HG03064 (cell line): ENCODE measurements at regions not wholly inside any gene's neighbourhood (a gene's known extent, or its start where the extent isn't known, plus 50 kb on each side); places are given as distances from the start of the nearest gene placed in this dataset.

Experiments used
- ATAC-seq: cut with Tn5 transposase; IDR thresholded peaks from one replicate; pipeline ENCODE4 v1.9.1; 2021; ENCODE audit warnings: low read depth; ENCODE audit not compliant: unreplicated experiment

DNA sequence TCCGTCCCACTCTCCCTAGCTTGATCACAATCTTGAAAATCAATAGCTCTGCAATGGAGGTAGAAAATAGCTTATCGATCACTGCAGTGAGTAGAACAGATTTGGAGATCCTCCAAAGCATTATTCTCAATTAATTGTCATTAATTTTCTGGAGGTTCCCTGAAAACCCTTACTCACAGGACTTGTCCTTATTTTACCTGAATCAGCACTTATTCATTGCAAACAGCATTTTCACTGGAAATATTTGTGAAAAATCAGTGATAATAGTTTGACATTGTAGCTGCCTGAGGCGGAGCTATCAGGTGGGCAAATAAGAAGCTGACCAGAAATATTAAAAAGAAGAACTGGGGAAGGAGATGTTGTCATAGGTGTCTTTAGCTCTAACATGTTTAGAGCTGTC, 294.6 kb upstream of the ZSWIM2 start:
- no peak for ATAC-seq

DNA sequence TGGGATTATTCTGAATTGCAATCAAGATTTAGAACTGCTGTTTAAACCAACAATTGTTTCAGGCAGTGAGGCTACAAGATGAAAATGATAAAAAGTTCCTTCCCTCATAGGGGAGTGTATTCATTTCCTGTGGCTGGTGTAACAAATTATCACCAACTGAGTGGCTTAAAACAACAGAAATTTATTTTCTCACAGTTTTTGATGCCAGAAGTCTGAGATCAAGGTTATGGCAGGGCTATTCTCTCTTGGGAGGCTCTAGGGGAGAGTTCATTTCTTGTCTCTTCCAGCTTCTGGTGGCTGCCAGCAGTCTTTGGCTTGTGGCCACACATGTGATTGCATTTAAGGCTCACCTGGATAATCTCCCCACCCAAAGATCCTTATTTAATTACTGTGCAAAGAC, 290.5 kb upstream of the ZSWIM2 start:
- no peak for ATAC-seq

DNA sequence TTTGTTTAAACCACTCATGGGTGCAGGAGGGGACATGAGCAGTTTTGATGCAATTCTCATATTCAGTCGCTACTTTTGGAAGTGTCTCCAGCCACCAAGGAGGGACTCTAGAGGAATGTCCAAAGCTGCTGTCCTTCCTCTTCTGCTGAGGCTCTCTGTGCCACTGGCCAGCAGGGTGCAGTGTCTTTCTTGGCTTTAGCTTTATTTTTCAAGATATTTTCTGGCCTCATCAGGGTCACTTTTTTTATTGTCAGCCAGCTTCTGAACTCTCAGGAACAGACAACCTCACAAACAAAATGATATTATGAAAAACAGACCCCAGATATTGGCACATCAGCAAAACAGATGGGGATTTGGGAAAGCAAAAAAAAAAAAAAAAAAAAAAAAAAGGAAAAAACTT, 289.3 kb upstream of the ZSWIM2 start:
- no peak for ATAC-seq

DNA sequence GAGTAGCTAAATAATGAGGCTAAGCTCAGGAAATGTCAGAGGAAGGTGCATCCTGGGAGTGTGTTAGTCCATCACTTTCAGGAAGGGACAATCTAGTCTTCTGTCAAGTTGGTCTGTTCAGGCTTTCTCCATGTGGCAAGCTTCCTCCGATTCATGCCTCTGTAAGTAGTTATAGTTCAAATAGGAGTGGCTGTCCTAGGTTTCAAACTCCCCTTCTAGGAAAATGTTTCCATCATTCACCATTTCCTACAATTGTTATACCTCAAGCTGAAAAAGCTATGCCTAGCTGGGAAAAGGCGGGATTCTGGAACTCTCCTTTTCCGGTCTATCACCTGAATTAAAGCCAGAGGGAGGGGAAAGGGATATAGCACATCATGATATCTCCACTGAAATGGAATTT, 287.7 kb upstream of the ZSWIM2 start:
- no peak for ATAC-seq

DNA sequence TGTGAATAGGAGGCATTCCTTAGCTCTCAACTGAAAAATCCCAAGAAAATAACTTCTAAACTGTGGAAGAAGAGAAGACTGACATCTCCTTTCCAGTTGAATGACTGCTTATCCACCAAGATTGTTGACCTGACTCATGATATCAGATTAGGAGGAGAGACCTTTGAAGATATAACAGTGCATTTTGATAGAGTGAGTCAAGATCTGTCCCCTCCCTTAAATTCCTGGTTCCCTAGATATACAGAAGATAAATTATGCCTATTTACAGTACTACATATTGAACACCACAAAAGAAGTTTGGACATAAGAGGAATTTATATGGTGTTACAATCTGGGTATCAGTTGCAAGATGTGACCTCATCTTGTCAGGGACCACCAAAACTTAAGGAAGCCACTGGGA, 285.3 kb upstream of the ZSWIM2 start:
- no peak for ATAC-seq

DNA sequence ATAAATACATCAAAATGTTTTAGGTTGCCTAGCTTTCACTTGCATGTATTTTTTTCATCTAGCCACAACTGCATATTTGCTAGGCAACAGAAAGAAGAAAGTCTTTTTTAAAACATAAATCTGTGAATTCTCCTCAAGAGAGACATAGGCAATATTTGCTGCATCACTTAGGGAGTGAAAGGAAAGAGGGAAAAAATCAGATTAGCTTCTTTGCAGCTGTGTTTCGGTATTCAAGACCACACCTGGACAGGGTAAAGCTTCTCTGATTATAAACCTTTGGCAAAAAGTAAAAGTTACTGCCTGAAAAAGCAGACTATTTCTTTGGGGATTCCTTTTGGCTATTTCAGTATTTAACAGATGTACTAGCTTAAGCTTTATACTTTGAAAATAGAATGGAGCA, 280.9 kb upstream of the ZSWIM2 start:
- ATAC-seq, result no peak

DNA sequence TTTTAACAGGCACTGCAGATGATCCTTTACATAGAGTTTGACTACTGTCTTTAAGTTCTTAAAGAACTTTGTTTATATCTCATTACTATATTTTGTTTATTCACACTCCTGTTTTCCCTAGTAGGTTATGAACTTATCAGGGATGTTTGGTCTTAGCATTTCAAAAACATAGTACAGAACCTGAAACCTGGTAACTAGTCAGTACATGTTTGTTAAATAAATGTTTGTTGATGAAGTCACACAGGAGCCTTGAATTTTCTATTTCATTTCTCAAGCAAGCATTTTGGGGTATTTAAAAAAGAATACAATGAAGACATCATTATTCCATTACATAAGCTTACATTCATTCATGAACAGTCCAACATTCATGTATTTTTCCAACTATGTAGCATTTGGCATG, 280.3 kb upstream of the ZSWIM2 start:
- ATAC-seq, result no peak

DNA sequence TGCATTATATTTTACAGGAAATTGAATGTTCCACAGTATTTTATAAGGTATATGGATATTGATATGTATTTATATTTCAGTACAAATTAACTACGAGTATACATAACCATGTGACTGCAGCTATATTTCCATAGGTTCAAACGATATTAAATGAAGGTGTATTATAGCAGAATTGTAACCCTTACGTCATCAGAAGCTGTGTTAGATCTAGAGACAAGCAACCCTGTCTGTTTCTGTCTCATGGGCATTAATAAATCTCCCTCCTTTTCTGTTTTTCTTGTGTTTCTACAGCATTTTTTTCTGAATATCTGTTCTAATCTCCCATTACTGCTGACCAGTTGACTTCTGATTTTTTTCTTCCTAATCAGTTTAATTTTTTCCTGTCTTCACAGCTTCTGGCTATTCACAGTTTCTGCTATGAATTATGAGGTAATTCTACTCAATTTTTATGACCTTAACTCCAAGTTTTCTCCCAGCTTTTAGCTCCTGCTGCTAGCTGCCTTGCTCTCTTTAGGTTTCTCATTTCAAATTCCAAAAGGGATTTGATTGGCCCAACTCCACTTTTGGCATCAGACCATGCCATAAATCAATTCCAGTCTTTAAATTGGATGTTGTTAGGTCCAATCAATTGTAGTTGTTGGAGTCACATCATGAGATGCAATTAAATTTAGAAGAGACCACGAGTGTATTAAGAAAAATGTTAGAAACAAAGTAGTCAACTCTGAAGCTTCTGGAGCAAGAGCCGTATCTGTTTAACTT, 277.5 kb upstream of the ZSWIM2 start:
- ATAC-seq, result no peak

DNA sequence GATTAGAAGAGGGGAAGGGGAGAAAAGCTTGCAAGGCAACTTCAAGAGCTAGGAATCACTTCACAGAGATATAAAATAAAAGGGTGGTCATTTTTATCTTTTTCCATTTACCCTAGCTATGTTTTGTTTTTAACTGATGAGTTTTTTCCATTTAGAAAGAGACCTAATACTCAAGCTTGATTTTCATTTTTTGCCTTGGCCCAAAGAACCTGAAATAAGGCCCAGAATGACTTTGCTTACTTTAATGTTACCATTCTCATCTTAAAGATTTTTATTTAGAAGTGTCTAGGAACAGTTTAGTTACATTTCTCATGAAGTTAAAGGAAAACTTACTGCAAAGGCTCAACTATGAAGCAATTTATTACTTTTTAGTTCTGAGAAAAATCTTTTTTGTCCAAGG, 276.3 kb upstream of the ZSWIM2 start:
- ATAC-seq, result no peak

DNA sequence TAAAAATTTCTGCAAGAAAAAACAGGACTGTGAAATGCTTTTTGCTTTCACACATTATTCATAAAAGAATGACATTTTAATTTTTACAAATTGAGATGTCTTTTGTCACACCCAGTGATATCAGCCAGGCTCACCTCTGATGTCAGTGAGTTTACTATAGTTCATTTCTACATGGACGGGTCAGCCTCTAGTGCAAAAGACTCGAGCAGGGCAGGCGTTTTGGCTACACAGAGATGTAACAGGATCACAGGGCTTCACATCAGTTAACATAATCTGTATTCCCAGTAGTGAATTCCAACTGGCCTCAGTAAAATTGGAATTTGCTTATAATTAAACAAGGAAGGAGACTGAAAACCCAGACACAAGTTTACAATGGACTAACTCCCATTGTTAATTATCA, 275.6 kb upstream of the ZSWIM2 start:
- ATAC-seq, result no peak

DNA sequence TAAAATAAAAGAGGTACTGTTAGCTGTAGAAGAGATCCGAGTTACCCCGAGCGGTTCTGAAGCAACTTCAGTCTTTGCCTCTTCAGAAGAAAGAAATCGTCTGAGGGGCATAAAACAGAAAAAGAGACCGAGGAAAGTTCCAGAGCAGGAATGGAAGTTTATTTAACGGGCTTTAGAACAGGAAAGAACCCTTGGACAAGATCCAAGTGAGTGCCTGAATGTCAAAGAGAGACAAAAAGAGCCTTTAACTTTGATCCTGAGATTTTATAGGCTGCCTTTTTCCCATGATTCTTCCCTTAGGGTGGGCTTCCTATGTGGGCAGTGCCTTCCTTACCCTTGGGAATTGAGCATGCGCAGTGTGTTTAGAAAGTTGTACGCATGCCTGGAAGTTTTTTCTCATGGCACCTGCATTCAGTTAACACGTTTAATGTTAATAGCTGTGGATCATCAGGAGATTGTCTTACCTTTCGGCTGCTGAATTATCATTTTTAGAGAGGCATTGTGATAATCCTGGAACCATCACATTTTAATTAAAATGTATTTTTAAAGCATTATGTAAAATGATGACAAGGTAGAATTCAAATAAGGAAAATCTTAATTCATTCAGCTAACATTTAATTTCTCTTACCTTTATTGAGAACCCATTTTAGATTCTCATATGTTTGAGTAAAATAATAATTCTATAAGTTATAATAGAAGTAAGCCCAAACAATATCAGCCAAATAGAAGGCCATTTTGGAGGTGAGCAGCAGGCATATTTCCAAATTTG, 269.5 kb upstream of the ZSWIM2 start:
- no peak for ATAC-seq

DNA sequence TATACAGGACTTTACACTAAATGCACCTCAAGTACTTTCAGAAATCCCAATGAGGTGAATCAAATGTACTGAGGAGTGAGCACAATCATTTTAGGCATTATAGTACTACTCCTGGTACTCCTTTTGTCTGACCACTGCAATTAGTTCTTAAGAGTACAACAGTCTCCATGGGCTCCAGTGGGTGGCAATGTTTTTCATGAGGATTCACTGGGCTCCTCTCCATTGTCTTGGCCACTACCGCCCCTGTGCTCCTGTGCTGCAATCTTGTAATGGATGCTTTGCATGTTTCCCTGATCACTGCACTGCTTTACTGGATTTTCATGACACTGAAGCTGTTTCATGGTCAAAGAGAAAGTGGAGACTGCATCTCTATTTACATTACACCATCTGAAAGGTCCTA, 268.5 kb upstream of the ZSWIM2 start:
- ATAC-seq, result no peak

DNA sequence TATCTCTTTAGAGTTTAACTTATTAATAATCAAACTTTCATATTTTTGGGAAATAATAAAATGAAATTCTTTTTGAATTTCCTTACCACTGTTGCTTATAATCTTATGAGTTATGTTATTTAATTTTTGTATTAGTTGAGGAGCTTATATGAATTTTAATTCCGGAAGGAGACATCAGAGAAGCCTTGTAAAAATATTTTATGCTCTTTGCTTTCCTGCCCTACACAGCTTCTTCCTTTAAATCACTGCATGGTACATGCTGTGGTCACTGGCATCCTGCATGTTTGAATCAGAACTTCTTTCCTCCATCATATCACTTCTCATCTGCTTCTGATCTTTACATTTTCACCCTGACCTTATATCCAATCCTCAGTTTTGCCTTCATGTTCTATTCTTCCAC, 266.7 kb upstream of the ZSWIM2 start:
- ATAC-seq, result no peak

DNA sequence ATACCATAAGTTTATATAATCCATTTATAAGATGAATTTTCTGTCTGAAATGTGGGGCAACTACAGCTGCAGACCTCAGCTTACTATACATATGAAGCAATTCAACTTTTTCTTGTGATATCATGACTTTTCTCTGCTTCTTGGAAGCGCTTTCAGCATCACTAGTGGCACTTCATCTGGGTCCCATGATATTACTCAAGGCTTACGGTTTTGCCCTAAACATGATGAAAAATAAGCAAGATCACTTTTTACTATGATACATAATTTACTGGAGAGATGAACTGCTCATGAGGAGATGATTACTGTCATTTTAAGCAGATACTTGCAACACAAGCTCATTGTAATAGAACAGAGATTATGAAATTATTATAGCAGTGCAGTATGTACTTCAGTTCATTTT, 258.0 kb upstream of the ZSWIM2 start:
- no peak for ATAC-seq

DNA sequence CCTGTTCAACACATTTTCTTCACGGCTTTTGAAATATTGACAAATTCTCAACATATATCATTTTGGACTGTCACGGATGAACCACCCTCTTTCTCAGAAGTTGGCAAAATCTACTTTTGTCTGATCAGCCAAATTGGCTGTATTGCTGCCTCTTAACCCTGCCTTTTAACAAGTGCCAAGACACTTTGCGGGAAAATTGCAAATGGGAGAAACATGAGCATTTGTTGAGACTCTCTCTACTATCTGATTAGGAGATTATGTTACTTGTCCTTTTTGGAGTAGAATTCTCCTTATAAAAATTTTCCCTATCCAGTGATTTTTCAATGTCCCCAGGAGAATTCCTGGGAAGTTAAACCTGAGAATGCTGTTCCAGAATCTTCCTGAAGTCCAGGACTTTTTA, 256.2 kb upstream of the ZSWIM2 start:
- ATAC-seq, result no peak

DNA sequence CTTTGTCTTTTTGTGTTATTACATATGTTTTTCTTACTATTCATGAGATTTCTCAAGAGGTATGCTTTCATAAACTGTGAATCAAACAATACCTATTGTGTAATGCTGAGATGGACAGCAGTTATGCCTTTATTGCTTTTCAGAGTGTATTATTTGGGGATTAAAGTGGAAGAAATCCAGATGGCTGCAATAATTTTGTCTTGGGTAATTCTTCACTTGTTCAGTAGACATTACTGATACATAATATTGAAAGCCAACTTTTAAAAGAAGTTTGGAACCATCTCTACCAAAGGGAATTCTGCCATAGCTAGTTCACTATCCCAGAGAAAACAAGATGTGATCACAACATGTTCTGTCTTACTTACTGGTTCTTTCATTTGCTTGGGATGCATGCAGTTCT, 253.4 kb upstream of the ZSWIM2 start:
- ATAC-seq, result no peak

DNA sequence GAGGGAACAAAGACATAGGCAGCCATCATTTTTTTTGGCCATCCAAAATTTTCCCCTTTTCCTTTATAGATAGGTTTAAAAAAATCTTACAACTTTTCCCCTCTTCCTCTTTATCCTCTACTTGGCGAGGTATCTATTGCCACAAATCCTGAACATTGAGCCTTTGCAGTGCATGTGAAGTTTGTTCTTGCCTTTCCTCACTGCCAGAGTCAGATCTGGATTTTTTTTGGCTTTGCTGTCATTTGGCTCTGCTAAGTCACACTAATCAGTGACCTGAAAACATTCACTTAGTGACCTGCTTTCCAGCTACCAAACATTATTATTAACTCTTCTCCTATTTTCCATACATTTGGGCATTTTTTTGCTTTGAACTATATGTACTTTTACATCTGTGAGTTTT, 249.2 kb upstream of the ZSWIM2 start:
- no peak for ATAC-seq

DNA sequence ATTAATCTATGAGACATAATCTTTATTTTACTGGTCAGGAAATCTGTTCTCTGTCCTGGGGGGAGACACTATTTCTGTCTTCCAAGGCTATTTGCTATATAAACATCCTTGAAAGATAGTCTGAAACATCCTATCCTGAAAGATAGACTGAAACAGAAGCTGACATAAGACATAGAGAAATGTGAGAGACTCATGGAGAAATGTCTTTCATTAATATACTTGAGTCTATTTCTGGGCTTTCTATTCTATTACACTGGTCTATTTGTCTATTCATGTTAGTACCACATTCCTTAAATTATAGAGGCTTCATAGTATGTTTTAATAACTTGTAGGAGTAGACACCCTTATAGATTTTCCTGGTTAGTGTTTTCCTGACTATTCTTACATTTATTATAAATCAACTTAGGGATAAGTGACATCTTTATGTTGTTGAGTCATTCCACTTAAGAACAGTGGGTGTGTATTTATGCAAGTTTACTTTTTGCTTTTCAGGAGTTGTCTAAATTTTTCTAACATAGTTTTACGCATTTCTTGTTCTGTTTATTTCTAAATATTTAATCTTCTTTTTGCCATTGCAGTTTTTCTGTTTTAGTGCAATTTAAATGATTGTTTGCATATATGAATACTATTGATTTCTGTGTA, 244.9 kb upstream of the ZSWIM2 start:
- ATAC-seq, result no peak

DNA sequence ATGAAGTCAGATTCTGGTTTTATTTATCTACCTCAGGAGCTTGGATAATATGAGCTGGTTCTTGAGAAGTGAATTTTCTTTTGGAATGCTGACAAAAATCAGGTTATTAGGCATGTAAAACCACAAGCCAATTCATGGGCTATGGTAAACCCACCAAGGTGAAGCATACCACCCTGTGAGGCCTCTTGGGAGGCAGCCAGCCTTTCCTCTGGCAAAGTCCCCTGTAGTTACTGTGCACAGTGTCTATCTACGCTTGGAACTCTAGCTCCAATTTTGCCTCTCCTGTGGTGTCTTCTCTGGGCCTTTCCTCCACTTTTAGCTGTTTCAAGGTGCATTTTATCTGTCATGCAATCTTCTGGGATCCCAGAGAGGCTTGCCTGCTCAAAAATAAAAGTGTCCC, 242.7 kb upstream of the ZSWIM2 start:
- ATAC-seq, result no peak

DNA sequence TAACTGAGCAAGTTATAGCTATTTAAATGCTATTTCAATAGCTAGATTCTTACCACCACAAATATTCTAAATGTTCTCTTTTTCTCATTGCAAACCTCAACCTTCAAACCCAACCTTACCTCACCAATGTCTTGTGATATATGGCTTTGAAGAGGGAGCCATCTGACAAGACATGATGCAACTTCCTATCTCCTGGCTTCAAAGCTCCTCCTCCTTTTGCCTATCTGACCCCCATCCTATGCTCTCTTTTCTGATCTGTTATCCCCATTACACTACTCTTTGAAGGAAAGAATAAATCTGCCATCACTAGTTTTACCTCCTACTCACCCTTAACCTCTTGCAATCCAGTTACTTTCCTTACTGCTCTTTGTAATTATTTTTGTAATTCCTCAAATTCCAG, 235.6 kb upstream of the ZSWIM2 start:
- ATAC-seq, result no peak

DNA sequence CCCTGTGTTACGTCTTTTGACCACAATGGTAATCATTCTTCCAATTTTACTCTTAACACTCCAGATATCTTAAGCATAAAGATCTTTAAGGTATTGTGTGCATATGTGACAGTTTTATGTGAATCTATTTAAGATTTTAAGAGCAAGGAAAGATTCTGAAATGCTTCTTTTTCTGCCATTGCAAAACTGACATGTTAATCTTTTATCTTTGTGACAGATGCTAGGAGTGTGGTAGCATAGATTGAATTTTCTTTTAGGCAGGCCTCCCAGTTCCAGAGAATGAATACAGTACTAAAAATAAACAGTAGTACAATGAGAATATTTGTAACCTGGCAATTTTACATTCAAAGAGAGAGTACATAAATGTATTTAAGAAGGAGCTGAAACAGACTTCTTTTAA, 232.5 kb upstream of the ZSWIM2 start:
- ATAC-seq, result no peak

DNA sequence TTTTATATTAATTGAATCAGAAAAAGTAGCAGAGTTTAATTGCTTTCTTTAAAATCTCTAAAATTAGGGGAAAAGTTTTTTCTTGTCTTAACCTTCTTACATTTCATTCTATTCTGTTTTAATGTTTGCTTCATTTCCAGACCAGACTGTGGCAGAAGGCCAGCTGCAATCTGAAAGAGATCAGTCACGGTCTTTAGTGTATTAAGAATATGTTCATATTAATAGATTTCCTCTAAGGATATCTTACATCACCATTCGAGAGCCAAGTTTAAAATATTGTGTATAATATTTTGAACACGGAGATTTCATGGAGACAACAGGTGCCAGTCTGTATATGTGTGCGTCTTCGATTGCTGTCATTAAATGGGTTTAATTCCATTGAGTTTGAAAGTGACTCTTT, 230.9 kb upstream of the ZSWIM2 start:
- no peak for ATAC-seq
